ENCODE measurements at regions not wholly inside any gene's neighbourhood (a gene's known extent, or its start where the extent isn't known, plus 50 kb on each side); places are given as distances from the start of the nearest gene placed in this dataset.

DNA sequence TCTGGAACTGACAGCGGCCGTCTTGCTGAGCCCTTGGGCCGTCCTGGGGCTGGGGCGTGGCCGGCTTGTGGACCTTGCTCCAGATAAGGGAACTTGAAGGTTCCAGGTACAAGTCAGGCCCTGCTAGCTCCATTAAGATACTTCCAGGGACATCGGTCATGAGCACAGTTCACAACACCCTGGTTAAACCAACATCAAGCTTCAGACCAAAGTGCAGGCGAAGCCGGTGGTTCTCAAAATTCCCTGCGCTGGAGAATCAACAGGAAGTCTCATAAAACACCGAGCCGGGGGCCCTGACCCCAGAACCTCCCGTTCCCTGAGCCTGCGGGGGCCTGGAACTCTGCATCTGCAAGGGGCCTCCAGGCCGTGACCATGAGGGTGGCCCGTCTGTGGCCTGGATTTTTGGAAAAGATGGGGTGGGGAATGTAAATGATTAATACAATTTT, 1043.8 kb downstream of the BRD1 start (continued):
- TF ChIP-seq, protein P1, sequence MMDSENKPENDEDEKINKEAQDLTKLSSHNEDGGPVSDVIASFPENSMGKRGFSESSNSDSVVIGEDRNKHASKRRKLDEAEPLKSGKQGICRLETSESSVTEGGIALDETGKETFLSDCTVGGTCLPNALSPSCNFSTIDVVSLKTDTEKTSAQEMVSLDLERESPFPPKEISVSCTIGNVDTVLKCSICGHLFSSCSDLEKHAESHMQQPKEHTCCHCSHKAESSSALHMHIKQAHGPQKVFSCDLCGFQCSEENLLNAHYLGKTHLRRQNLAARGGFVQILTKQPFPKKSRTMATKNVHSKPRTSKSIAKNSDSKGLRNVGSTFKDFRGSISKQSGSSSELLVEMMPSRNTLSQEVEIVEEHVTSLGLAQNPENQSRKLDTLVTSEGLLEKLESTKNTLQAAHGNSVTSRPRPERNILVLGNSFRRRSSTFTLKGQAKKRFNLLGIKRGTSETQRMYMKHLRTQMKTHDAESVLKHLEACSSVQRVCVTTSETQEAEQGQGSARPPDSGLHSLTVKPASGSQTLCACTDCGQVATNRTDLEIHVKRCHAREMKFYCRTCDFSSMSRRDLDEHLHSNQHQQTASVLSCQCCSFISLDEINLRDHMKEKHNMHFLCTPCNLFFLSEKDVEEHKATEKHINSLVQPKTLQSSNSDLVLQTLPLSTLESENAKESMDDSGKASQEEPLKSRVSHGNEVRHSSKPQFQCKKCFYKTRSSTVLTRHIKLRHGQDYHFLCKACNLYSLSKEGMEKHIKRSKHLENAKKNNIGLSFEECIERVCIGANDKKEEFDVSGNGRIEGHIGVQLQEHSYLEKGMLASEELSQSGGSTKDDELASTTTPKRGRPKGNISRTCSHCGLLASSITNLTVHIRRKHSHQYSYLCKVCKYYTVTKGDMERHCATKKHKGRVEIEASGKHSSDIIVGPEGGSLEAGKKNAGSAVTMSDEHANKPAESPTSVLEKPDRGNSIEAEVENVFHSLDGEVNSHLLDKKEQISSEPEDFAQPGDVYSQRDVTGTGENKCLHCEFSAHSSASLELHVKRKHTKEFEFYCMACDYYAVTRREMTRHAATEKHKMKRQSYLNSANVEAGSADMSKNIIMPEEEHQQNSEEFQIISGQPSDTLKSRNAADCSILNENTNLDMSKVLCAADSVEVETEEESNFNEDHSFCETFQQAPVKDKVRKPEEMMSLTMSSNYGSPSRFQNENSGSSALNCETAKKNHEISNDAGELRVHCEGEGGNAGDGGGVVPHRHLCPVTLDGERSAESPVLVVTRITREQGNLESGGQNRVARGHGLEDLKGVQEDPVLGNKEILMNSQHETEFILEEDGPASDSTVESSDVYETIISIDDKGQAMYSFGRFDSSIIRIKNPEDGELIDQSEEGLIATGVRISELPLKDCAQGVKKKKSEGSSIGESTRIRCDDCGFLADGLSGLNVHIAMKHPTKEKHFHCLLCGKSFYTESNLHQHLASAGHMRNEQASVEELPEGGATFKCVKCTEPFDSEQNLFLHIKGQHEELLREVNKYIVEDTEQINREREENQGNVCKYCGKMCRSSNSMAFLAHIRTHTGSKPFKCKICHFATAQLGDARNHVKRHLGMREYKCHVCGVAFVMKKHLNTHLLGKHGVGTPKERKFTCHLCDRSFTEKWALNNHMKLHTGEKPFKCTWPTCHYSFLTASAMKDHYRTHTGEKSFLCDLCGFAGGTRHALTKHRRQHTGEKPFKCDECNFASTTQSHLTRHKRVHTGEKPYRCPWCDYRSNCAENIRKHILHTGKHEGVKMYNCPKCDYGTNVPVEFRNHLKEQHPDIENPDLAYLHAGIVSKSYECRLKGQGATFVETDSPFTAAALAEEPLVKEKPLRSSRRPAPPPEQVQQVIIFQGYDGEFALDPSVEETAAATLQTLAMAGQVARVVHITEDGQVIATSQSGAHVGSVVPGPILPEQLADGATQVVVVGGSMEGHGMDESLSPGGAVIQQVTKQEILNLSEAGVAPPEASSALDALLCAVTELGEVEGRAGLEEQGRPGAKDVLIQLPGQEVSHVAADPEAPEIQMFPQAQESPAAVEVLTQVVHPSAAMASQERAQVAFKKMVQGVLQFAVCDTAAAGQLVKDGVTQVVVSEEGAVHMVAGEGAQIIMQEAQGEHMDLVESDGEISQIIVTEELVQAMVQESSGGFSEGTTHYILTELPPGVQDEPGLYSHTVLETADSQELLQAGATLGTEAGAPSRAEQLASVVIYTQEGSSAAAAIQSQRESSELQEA (CRISPR knock-in tag; IDR thresholded peaks at IDR 0.05; ENCODE audit: not compliant biosample characterization), result no peak
- TF ChIP-seq FOXK2 (IDR thresholded peaks at IDR 0.05), result no peak
- TF ChIP-seq HDAC1 (CRISPR knock-in tag; IDR thresholded peaks at IDR 0.05), result peak; percentile 48; the same call in 1 of the 2 replicates
- TF ChIP-seq SAP130 (CRISPR knock-in tag; IDR thresholded peaks at IDR 0.05; ENCODE audit: low read depth), result peak; percentile 61
- TF ChIP-seq, protein P2, sequence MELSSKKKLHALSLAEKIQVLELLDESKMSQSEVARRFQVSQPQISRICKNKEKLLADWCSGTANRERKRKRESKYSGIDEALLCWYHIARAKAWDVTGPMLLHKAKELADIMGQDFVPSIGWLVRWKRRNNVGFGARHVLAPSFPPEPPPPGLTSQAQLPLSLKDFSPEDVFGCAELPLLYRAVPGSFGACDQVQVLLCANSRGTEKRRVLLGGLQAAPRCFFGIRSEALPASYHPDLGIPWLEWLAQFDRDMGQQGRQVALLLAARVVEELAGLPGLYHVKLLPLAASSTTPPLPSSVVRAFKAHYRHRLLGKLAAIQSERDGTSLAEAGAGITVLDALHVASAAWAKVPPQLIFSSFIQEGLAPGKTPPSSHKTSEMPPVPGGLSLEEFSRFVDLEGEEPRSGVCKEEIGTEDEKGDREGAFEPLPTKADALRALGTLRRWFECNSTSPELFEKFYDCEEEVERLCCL (CRISPR knock-in tag; IDR thresholded peaks at IDR 0.05; ENCODE audit: borderline replicate concordance), result no peak
- 0 out of 2 replicates have a peak, but pooled peaks have one; percentile 14 for TF ChIP-seq CREM (IDR thresholded peaks at IDR 0.05)
- TF ChIP-seq CREM (CRISPR knock-in tag; IDR thresholded peaks at IDR 0.05), result no peak
- TF ChIP-seq, protein P3, sequence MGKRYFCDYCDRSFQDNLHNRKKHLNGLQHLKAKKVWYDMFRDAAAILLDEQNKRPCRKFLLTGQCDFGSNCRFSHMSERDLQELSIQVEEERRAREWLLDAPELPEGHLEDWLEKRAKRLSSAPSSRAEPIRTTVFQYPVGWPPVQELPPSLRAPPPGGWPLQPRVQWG (CRISPR knock-in tag; IDR thresholded peaks at IDR 0.05; ENCODE audit: borderline replicate concordance, low read depth), result no peak
- peak; percentile 52; the same call in 1 of the 2 replicates for TF ChIP-seq ZNF605 (CRISPR knock-in tag; IDR thresholded peaks at IDR 0.05)
- TF ChIP-seq KAT2B (IDR thresholded peaks at IDR 0.05; ENCODE audit: borderline replicate concordance, low read depth, low read length), result no peak
- TF ChIP-seq NR2F6 (IDR thresholded peaks at IDR 0.05), result peak; percentile 40; the same call in 1 of the 2 replicates
- peak; percentile 53; the same call in 1 of the 2 replicates for TF ChIP-seq NR2F6 (CRISPR knock-in tag; IDR thresholded peaks at IDR 0.05)
- peak; percentile 37; the same call in 1 of the 2 replicates for TF ChIP-seq FOXJ3 (CRISPR knock-in tag; IDR thresholded peaks at IDR 0.05; ENCODE audit: borderline replicate concordance)
- no peak for TF ChIP-seq NFKBIZ (CRISPR knock-in tag; IDR thresholded peaks at IDR 0.05)
- TF ChIP-seq NR2F1 (CRISPR knock-in tag; IDR thresholded peaks at IDR 0.05), result 0 out of 4 replicates have a peak, but pooled peaks of 1 of the 2 experiments have one; percentile 11
- no peak for TF ChIP-seq U2AF2 (IDR thresholded peaks at IDR 0.05; ENCODE audit: low read depth, low read length)
- no peak for TF ChIP-seq HNRNPL (IDR thresholded peaks at IDR 0.05; ENCODE audit: low read depth, low read length)
- 0 out of 2 replicates have a peak, but pooled peaks have one; percentile 33 for TF ChIP-seq YEATS4 (CRISPR knock-in tag; IDR thresholded peaks at IDR 0.05; ENCODE audit: borderline replicate concordance)
- TF ChIP-seq FOXA3 (CRISPR knock-in tag; IDR thresholded peaks at IDR 0.05), result peak; percentile 31; the same call in 1 of the 2 replicates
- TF ChIP-seq MTA3 (CRISPR knock-in tag; IDR thresholded peaks at IDR 0.05), result no peak
- no peak for TF ChIP-seq ZNF703 (CRISPR knock-in tag; IDR thresholded peaks at IDR 0.05; ENCODE audit: borderline replicate concordance)

All from HepG2 (cell line).